Suprapubic skin (tissue), 4 donors: ENCODE measurements at regions not wholly inside any gene's neighbourhood (a gene's known extent, or its start where the extent isn't known, plus 50 kb on each side); places are given as distances from the start of the nearest gene placed in this dataset.
"Not testable (repeated sequence)": the region's sequence is repeated elsewhere in the genome, so short reads cannot be mapped to it uniquely, and the experiment has no call there.

Experiments used
- DNase-seq, 2 donors: peaks; one replicate each; pipeline ENCODE4 v3.0.0-alpha.2; 2019; ENCODE audit warnings: low spot score in 2 of 2
- H3K27ac ChIP-seq: fragments of 200-600 bp; sonication (generic); one replicate; pipeline ENCODE4 v1.5.1; 2019
- H3K27me3 ChIP-seq: fragments of 200-600 bp; sonication (generic); one replicate; pipeline ENCODE4 v1.5.1; 2019
- H3K36me3 ChIP-seq: fragments of 200-600 bp; sonication (generic); one replicate; pipeline ENCODE4 v1.5.1; 2019
- H3K4me1 ChIP-seq: fragments of 200-600 bp; sonication (generic); one replicate; pipeline ENCODE4 v1.5.1; 2019
- H3K4me3 ChIP-seq: fragments of 200-600 bp; sonication (generic); one replicate; pipeline ENCODE4 v1.5.1; 2019; ENCODE audit warnings: mild to moderate bottlenecking
- H3K9me3 ChIP-seq: fragments of 200-600 bp; sonication (generic); one replicate; pipeline ENCODE4 v1.5.1; 2019
- CTCF ChIP-seq, 2 donors: fragments of 200-600 bp in 1 of 2; fragments of 450-650 bp in 1 of 2; sonication (generic) in 1 of 2; IDR thresholded peaks; one replicate each; pipeline ENCODE4 v1.5.1; 2016 to 2019; ENCODE audit warnings: antibody characterized with exemption in 2 of 2, mild to moderate bottlenecking in 1 of 2, moderate library complexity in 1 of 2
- EP300 ChIP-seq: sonication (generic); formaldehyde crosslinking; IDR thresholded peaks from one replicate; pipeline ENCODE4 v1.6.1; 2017; ENCODE audit warnings: antibody characterized with exemption
- POLR2A ChIP-seq, 2 donors: fragments of 450-650 bp; IDR thresholded peaks; one replicate each; pipeline ENCODE4 v1.6.1; 2017; ENCODE audit warnings: antibody characterized with exemption in 2 of 2, mild to moderate bottlenecking in 2 of 2, moderate library complexity in 2 of 2
- POLR2AphosphoS5 ChIP-seq, 3 donors: sonication (generic); formaldehyde crosslinking; IDR thresholded peaks; one replicate each; pipeline ENCODE4 v1.6.1; 2017; ENCODE audit warnings: antibody characterized with exemption in 3 of 3
- WGBS: methylation state at CpG from one replicate; pipeline ENCODE4 v1.1.5; 2018; 5-methylcytosine and 5-hydroxymethylcytosine counted together

- TF ChIP-seq CTCF (IDR thresholded peaks at IDR 0.05) (no peak), EP300 (no peak)
- H3K4me1 ChIP-seq: no peaks in the 10 kb centered on the region
- no peaks in the 10 kb centered on the region for H3K36me3 ChIP-seq
- DNase-seq: no peak
- H3K27me3 ChIP-seq: no peaks in the 10 kb centered on the region
- 87% methylated on average over 4 of the region's 4 CpGs for WGBS
- H3K9me3 ChIP-seq: no peaks in the 10 kb centered on the region
- H3K27ac ChIP-seq: no peak overlapping the region
- H3K4me3 ChIP-seq: no peak overlapping the region
Measured at GRCh38 chr9:6147846-6148245, 67.8 kb upstream of the IL33 start.

- no peaks in the 10 kb centered on the region for H3K4me1 ChIP-seq
- no peak for TF ChIP-seq POLR2A (IDR thresholded peaks at IDR 0.05)
- no peak for TF ChIP-seq POLR2AphosphoS5 (IDR thresholded peaks at IDR 0.05)
- H3K36me3 ChIP-seq: no peaks in the 10 kb centered on the region
- H3K4me3 ChIP-seq: no peak overlapping the region
- DNase-seq: no peak
- H3K27me3 ChIP-seq: no peaks in the 10 kb centered on the region
- H3K9me3 ChIP-seq: no peaks in the 10 kb centered on the region
- H3K27ac ChIP-seq: no peak overlapping the region
- WGBS: 88% methylated on average over 1 of the region's 1 CpG
Measured at GRCh38 chr9:6144947-6145346, 70.7 kb upstream of the IL33 start.

GRCh38 chr9:6142799-6143454 is 72.7 kb upstream of the IL33 start:
- no peaks in the 10 kb centered on the region for H3K9me3 ChIP-seq
- no peak overlapping the region for H3K27ac ChIP-seq
- no peak overlapping the region for H3K4me3 ChIP-seq
- no peak for DNase-seq
- H3K4me1 ChIP-seq: no peaks in the 10 kb centered on the region
- H3K36me3 ChIP-seq: no peaks in the 10 kb centered on the region
- H3K27me3 ChIP-seq: no peaks in the 10 kb centered on the region
- no peak for TF ChIP-seq CTCF (IDR thresholded peaks at IDR 0.05)
- no peak for TF ChIP-seq EP300
- no peak for TF ChIP-seq POLR2A (IDR thresholded peaks at IDR 0.05)
- no peak for TF ChIP-seq POLR2AphosphoS5 (IDR thresholded peaks at IDR 0.05)

GRCh38 chr9:6135780-6136179 is 79.8 kb upstream of the IL33 start:
- not testable (repeated sequence) for H3K27me3 ChIP-seq, H3K4me3 ChIP-seq, H3K27ac ChIP-seq, DNase-seq, H3K4me1 ChIP-seq, H3K36me3 ChIP-seq, H3K9me3 ChIP-seq
- 88% methylated on average over 23 of the region's 25 CpGs for WGBS

GRCh38 chr9:6134661-6135180 is 80.9 kb upstream of the IL33 start:
- DNase-seq: no peak
- H3K4me3 ChIP-seq: no peak overlapping the region
- no peaks in the 10 kb centered on the region for H3K9me3 ChIP-seq
- no peak overlapping the region for H3K27ac ChIP-seq
- H3K4me1 ChIP-seq: no peaks in the 10 kb centered on the region
- TF ChIP-seq POLR2A (IDR thresholded peaks at IDR 0.05) (no peak), CTCF (IDR thresholded peaks at IDR 0.05) (no peak), POLR2AphosphoS5 (IDR thresholded peaks at IDR 0.05) (no peak), EP300 (no peak)
- H3K27me3 ChIP-seq: no peaks in the 10 kb centered on the region
- H3K36me3 ChIP-seq: no peaks in the 10 kb centered on the region
- 30% methylated on average over 2 of the region's 2 CpGs for WGBS

GRCh38 chr9:6133346-6134063 is 82.1 kb upstream of the IL33 start:
- Histone ChIP-seq H3K4me1 (no peaks in the 10 kb centered on the region), H3K4me3 (no peak overlapping the region), H3K36me3 (no peaks in the 10 kb centered on the region), H3K27me3 (no peaks in the 10 kb centered on the region), H3K27ac (no peak overlapping the region), H3K9me3 (no peaks in the 10 kb centered on the region)
- TF ChIP-seq POLR2A (IDR thresholded peaks at IDR 0.05) (no peak), EP300 (no peak), CTCF (IDR thresholded peaks at IDR 0.05) (no peak)
- DNase-seq: no peak
- 83% methylated on average over 5 of the region's 5 CpGs for WGBS
